ENCODE measurements at regions not wholly inside any gene's neighbourhood (a gene's known extent, or its start where the extent isn't known, plus 50 kb on each side); places are given as distances from the start of the nearest gene placed in this dataset.

- TF ChIP-seq, protein P1, sequence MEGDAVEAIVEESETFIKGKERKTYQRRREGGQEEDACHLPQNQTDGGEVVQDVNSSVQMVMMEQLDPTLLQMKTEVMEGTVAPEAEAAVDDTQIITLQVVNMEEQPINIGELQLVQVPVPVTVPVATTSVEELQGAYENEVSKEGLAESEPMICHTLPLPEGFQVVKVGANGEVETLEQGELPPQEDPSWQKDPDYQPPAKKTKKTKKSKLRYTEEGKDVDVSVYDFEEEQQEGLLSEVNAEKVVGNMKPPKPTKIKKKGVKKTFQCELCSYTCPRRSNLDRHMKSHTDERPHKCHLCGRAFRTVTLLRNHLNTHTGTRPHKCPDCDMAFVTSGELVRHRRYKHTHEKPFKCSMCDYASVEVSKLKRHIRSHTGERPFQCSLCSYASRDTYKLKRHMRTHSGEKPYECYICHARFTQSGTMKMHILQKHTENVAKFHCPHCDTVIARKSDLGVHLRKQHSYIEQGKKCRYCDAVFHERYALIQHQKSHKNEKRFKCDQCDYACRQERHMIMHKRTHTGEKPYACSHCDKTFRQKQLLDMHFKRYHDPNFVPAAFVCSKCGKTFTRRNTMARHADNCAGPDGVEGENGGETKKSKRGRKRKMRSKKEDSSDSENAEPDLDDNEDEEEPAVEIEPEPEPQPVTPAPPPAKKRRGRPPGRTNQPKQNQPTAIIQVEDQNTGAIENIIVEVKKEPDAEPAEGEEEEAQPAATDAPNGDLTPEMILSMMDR (tag by site-specific recombination; IDR thresholded peaks at IDR 0.05): no peak
- TF ChIP-seq ZNF701 (tag by site-specific recombination; IDR thresholded peaks at IDR 0.05): no peak
- TF ChIP-seq, protein P2, sequence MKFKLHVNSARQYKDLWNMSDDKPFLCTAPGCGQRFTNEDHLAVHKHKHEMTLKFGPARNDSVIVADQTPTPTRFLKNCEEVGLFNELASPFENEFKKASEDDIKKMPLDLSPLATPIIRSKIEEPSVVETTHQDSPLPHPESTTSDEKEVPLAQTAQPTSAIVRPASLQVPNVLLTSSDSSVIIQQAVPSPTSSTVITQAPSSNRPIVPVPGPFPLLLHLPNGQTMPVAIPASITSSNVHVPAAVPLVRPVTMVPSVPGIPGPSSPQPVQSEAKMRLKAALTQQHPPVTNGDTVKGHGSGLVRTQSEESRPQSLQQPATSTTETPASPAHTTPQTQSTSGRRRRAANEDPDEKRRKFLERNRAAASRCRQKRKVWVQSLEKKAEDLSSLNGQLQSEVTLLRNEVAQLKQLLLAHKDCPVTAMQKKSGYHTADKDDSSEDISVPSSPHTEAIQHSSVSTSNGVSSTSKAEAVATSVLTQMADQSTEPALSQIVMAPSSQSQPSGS (tag by site-specific recombination; IDR thresholded peaks at IDR 0.05; ENCODE audit: low read depth): no peak
- TF ChIP-seq KLF10 (tag by site-specific recombination; IDR thresholded peaks at IDR 0.05): no peak
- TF ChIP-seq, protein P3, sequence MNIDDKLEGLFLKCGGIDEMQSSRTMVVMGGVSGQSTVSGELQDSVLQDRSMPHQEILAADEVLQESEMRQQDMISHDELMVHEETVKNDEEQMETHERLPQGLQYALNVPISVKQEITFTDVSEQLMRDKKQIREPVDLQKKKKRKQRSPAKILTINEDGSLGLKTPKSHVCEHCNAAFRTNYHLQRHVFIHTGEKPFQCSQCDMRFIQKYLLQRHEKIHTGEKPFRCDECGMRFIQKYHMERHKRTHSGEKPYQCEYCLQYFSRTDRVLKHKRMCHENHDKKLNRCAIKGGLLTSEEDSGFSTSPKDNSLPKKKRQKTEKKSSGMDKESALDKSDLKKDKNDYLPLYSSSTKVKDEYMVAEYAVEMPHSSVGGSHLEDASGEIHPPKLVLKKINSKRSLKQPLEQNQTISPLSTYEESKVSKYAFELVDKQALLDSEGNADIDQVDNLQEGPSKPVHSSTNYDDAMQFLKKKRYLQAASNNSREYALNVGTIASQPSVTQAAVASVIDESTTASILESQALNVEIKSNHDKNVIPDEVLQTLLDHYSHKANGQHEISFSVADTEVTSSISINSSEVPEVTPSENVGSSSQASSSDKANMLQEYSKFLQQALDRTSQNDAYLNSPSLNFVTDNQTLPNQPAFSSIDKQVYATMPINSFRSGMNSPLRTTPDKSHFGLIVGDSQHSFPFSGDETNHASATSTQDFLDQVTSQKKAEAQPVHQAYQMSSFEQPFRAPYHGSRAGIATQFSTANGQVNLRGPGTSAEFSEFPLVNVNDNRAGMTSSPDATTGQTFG (tag by site-specific recombination; IDR thresholded peaks at IDR 0.05; ENCODE audit: borderline replicate concordance): no peak
- TF ChIP-seq YY1 (tag by site-specific recombination; IDR thresholded peaks at IDR 0.05): no peak
Observed at GRCh38 chr13:104580931-104581330, 1514.7 kb upstream of the SLC10A2 start.
